Activated B cell treated with CpG ODN at 0.5 μM for 24 hours (primary cell): ENCODE measurements at regions not wholly inside any gene's neighbourhood (a gene's known extent, or its start where the extent isn't known, plus 50 kb on each side); places are given as distances from the start of the nearest gene placed in this dataset.

Experiments used
- ATAC-seq: fragments of 200-7000 bp; cut with Tn5 transposase; one replicate; pipeline ENCODE4 v1.10.0; 2021; ENCODE audit warnings: low read depth, mild to moderate bottlenecking, moderate library complexity
- CTCF ChIA-PET: fragments of 350-600 bp; sonication (Branson Sonifier 250); formaldehyde crosslinking; loops from one replicate; lab custom pipeline; 2021; ENCODE audit warnings: antibody characterized with exemption; lab: Charles Lee
- POLR2A ChIA-PET: fragments of 350-600 bp; sonication (Branson Sonifier 250); formaldehyde crosslinking; loops from one replicate; lab custom pipeline; 2021; ENCODE audit warnings: antibody characterized with exemption; lab: Charles Lee
- DNase-seq: peaks from one replicate; pipeline ENCODE4 v3.0.0; 2022
- H3K27ac Mint-ChIP-seq: one replicate; pipeline ENCODE4 v1.8.0; 2020; ENCODE audit warnings: mixed read lengths
- H3K27me3 Mint-ChIP-seq: one replicate; pipeline ENCODE4 v1.8.0; 2021; ENCODE audit warnings: mixed read lengths
- H3K36me3 Mint-ChIP-seq: one replicate; pipeline ENCODE4 v1.8.0; 2021; ENCODE audit warnings: low read depth, mixed read lengths
- H3K4me1 Mint-ChIP-seq: one replicate; pipeline ENCODE4 v1.8.0; 2021; ENCODE audit warnings: mixed read lengths
- H3K4me3 Mint-ChIP-seq: one replicate; pipeline ENCODE4 v1.8.0; 2020; ENCODE audit warnings: mild to moderate bottlenecking, mixed read lengths
- H3K9me3 Mint-ChIP-seq: one replicate; pipeline ENCODE4 v1.8.0; 2020; ENCODE audit warnings: mixed read lengths
- CTCF ChIP-seq: fragments of 200-600 bp; IDR thresholded peaks from one replicate; pipeline ENCODE4 v1.8.0; 2022; ENCODE audit warnings: antibody characterized with exemption, mild to moderate bottlenecking
- intact Hi-C: fragments of 100-400 bp; cut with micrococcal nuclease; formaldehyde crosslinking; loops from one replicate; pipeline ENCODE4 v1.15.1; 2024

GRCh38 chr4:80128941-80129340, 55.9 kb upstream of the ANTXR2 start:
- TF ChIP-seq CTCF: no peak
- Mint-ChIP-seq H3K4me3 (no peak overlapping the region), H3K27ac (no peak overlapping the region), H3K27me3 (no peaks in the 10 kb centered on the region), H3K36me3 (no peaks in the 10 kb centered on the region), H3K4me1 (peaks cover 23% of the 10 kb centered on the region), H3K9me3 (no peaks in the 10 kb centered on the region)
- ATAC-seq (no peak), DNase-seq (no peak)
- intact Hi-C loops: loop anchor here (5.0 kb wide), 1 partner anchor 1177 kb away; no protein-coding TSS in a partner anchor
- POLR2A ChIA-PET: no interaction called here
- CTCF ChIA-PET: interaction anchor here (4.2 kb wide), 1 partner anchor 55 kb away, joined by 100 read pairs; no protein-coding TSS in a partner anchor

- Mint-ChIP-seq H3K4me1 (peaks cover 23% of the 10 kb centered on the region), H3K27ac (no peak overlapping the region), H3K4me3 (no peak overlapping the region), H3K36me3 (no peaks in the 10 kb centered on the region), H3K9me3 (no peaks in the 10 kb centered on the region), H3K27me3 (no peaks in the 10 kb centered on the region)
- ChIA-PET POLR2A (interaction anchor here (2.2 to 3.3 kb wide), 2 partner anchors 55 to 75 kb away, joined by 14 to 33 read pairs; no protein-coding TSS in a partner anchor), CTCF (interaction anchor here (3.4 to 4.2 kb wide), 2 partner anchors 44 to 56 kb away, joined by 29 to 100 read pairs; no protein-coding TSS in a partner anchor)
- TF ChIP-seq CTCF: no peak
- intact Hi-C loops: loop anchor here (5.0 kb wide), 1 partner anchor 1176 kb away; no protein-coding TSS in a partner anchor
- ATAC-seq (no peak), DNase-seq (no peak)
These were observed 54.9 kb upstream of the ANTXR2 start for GRCh38 chr4:80127870-80128419.

GRCh38 chr4:80126435-80126834, 53.4 kb upstream of the ANTXR2 start:
- ATAC-seq (no peak), DNase-seq (no peak)
- H3K9me3 Mint-ChIP-seq: no peaks in the 10 kb centered on the region
- intact Hi-C loops: loop anchor here (5.0 kb wide), 1 partner anchor 1174 kb away; no protein-coding TSS in a partner anchor
- ChIA-PET POLR2A (interaction anchor here (0.7 to 3.3 kb wide), 6 partner anchors 44 to 76 kb away, joined by 3 to 33 read pairs (median 4); no protein-coding TSS in a partner anchor), CTCF (interaction anchor here (0.7 to 4.2 kb wide), 18 partner anchors 9 to 209 kb away, joined by 3 to 100 read pairs (median 6); partner anchors contain the start of gene ANTXR2)
- no peak overlapping the region for H3K27ac Mint-ChIP-seq
- H3K4me1 Mint-ChIP-seq: peaks cover 23% of the 10 kb centered on the region
- no peak overlapping the region for H3K4me3 Mint-ChIP-seq
- H3K36me3 Mint-ChIP-seq: no peaks in the 10 kb centered on the region
- no peaks in the 10 kb centered on the region for H3K27me3 Mint-ChIP-seq
- TF ChIP-seq CTCF: no peak

- Mint-ChIP-seq H3K36me3 (no peaks in the 10 kb centered on the region), H3K4me1 (peaks cover 23% of the 10 kb centered on the region), H3K9me3 (no peaks in the 10 kb centered on the region), H3K27me3 (no peaks in the 10 kb centered on the region), H3K27ac (no peak overlapping the region), H3K4me3 (no peak overlapping the region)
- intact Hi-C loops: loop anchor here (1.0 to 5.0 kb wide), 8 partner anchors 47 to 1173 kb away; partner anchors contain the start of gene ANTXR2
- ATAC-seq: peak; percentile 84
- ChIA-PET CTCF (interaction anchor here (0.7 to 4.2 kb wide), 23 partner anchors 8 to 208 kb away, joined by 3 to 100 read pairs (median 4); partner anchors contain the start of gene ANTXR2), POLR2A (interaction anchor here (0.6 to 3.3 kb wide), 7 partner anchors 45 to 77 kb away, joined by 3 to 33 read pairs (median 4); no protein-coding TSS in a partner anchor)
- DNase-seq: no peak
- TF ChIP-seq CTCF: no peak
These were observed 52.5 kb upstream of the ANTXR2 start for GRCh38 chr4:80125252-80126177.
